Brain microvascular endothelial cell (primary cell): ENCODE measurements at regions not wholly inside any gene's neighbourhood (a gene's known extent, or its start where the extent isn't known, plus 50 kb on each side); places are given as distances from the start of the nearest gene placed in this dataset.
A peak's percentile ranks its signal among the peaks of the same experiment; 100 is the strongest.

ENCODE experiments used
- DNase-seq: peaks from one replicate; pipeline ENCODE4 v3.0.0-alpha.2; 2020
- H3K27ac ChIP-seq: fragments of 250-450 bp; sonication (Bioruptor Pico); 2 replicates; pipeline ENCODE4 v1.5.1; 2020; ENCODE audit warnings: mild to moderate bottlenecking, moderate library complexity
- H3K27me3 ChIP-seq: fragments of 250-450 bp; sonication (Bioruptor Pico); replicated peaks from 2 replicates; pipeline ENCODE4 v1.5.1; 2020; ENCODE audit warnings: mild to moderate bottlenecking
- H3K36me3 ChIP-seq: fragments of 250-450 bp; sonication (Bioruptor Pico); replicated peaks from 2 replicates; pipeline ENCODE4 v1.5.1; 2020; ENCODE audit warnings: mild to moderate bottlenecking
- H3K4me3 ChIP-seq: 2 replicates; pipeline ENCODE4 v1.5.1; 2011; ENCODE audit warnings: low read depth, mild to moderate bottlenecking, control low read depth, low read length, moderate library complexity
- CTCF ChIP-seq: IDR thresholded peaks from 2 replicates; pipeline ENCODE4 v1.5.1; 2011; ENCODE audit warnings: low read depth, mild to moderate bottlenecking, moderate library complexity, low read length, control low read depth, inconsistent platforms; ENCODE audit errors: missing control alignments
- in situ Hi-C: cut with HindIII; loops from 2 replicates; pipeline ENCODE4 v1.10.0; 2017; ENCODE audit warnings: low sequenced_read_pairs, low pct_ligation_motif_present

GRCh38 chr13:65601855-65602254 is 1628.3 kb downstream of the PCDH9 start:
- H3K27me3 ChIP-seq, result no peaks in the 10 kb centered on the region
- in situ Hi-C loops, result no loop called here
- no peak for TF ChIP-seq CTCF

GRCh38 chr13:65600702-65601101 is 1629.4 kb downstream of the PCDH9 start:
- no peaks in the 10 kb centered on the region for H3K27me3 ChIP-seq
- TF ChIP-seq CTCF, result no peak
- no peak overlapping the region for H3K4me3 ChIP-seq
- no peak overlapping the region for H3K27ac ChIP-seq
- in situ Hi-C loops, result no loop called here
- no peaks in the 10 kb centered on the region for H3K36me3 ChIP-seq
- peak; percentile 6 for DNase-seq

More at GRCh38 chr13:65601855-65602254, 1628.3 kb downstream of the PCDH9 start:
- no peak overlapping the region for H3K4me3 ChIP-seq
- no peaks in the 10 kb centered on the region for H3K36me3 ChIP-seq
- H3K27ac ChIP-seq, result no peak overlapping the region
- no peak for DNase-seq

GRCh38 chr13:65597839-65598818 is 1632.0 kb downstream of the PCDH9 start:
- in situ Hi-C loops, result no loop called here
- no peak overlapping the region for H3K27ac ChIP-seq
- no peak for TF ChIP-seq CTCF
- no peaks in the 10 kb centered on the region for H3K36me3 ChIP-seq
- no peak overlapping the region for H3K4me3 ChIP-seq
- peak; percentile 53 for DNase-seq
- no peaks in the 10 kb centered on the region for H3K27me3 ChIP-seq

- in situ Hi-C loops, result no loop called here
- DNase-seq, result peak; percentile 39
- no peak for TF ChIP-seq CTCF
These were observed 1634.2 kb downstream of the PCDH9 start for GRCh38 chr13:65595916-65596315.

GRCh38 chr13:65594298-65594781 is 1635.8 kb downstream of the PCDH9 start:
- DNase-seq, result peak; percentile 61
- in situ Hi-C loops, result no loop called here
- no peaks in the 10 kb centered on the region for H3K27me3 ChIP-seq
- no peak overlapping the region for H3K4me3 ChIP-seq
- H3K27ac ChIP-seq, result peak overlapping the region; percentile 26
- no peaks in the 10 kb centered on the region for H3K36me3 ChIP-seq
- TF ChIP-seq CTCF, result no peak

More at GRCh38 chr13:65595916-65596315, 1634.2 kb downstream of the PCDH9 start:
- Histone ChIP-seq H3K27me3 (no peaks in the 10 kb centered on the region), H3K27ac (no peak overlapping the region), H3K36me3 (no peaks in the 10 kb centered on the region), H3K4me3 (no peak overlapping the region)
